ENCODE measurements at regions not wholly inside any gene's neighbourhood (a gene's known extent, or its start where the extent isn't known, plus 50 kb on each side); places are given as distances from the start of the nearest gene placed in this dataset.

DNA sequence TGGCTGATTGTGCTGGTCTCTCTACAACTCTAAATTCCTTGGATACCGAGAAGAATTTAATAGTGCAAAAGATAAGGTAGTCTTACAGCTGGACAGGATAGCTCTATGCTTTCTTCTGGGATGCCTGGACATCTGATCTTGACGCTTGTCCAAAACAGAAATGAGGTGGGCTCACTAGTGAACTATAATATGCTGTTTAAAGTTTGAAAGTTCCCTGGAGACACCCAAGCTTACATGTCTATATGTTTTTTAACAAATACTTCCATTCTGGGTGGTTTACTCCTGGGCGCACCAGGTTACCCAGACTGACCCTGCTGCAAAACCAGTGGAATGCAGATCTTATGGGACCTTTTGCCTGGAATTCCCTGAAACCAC, 702.1 kb upstream of the COBL start:
- peak overlapping the region; percentile 55; the same call in 1 of the 2 replicates for H3K4me3 ChIP-seq (ENCODE audit: low read depth, low read length)
- no peaks in the 10 kb centered on the region for H3K36me3 ChIP-seq
- H3K27me3 ChIP-seq, result no peaks in the 10 kb centered on the region
- H3K9me3 ChIP-seq, result no peaks in the 10 kb centered on the region
- no peaks in the 10 kb centered on the region for H3K4me1 ChIP-seq
- TF ChIP-seq, protein P1, sequence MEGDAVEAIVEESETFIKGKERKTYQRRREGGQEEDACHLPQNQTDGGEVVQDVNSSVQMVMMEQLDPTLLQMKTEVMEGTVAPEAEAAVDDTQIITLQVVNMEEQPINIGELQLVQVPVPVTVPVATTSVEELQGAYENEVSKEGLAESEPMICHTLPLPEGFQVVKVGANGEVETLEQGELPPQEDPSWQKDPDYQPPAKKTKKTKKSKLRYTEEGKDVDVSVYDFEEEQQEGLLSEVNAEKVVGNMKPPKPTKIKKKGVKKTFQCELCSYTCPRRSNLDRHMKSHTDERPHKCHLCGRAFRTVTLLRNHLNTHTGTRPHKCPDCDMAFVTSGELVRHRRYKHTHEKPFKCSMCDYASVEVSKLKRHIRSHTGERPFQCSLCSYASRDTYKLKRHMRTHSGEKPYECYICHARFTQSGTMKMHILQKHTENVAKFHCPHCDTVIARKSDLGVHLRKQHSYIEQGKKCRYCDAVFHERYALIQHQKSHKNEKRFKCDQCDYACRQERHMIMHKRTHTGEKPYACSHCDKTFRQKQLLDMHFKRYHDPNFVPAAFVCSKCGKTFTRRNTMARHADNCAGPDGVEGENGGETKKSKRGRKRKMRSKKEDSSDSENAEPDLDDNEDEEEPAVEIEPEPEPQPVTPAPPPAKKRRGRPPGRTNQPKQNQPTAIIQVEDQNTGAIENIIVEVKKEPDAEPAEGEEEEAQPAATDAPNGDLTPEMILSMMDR (IDR thresholded peaks at IDR 0.05; ENCODE audit: low read depth, low read length), result no peak
- no peak for DNase-seq

DNA sequence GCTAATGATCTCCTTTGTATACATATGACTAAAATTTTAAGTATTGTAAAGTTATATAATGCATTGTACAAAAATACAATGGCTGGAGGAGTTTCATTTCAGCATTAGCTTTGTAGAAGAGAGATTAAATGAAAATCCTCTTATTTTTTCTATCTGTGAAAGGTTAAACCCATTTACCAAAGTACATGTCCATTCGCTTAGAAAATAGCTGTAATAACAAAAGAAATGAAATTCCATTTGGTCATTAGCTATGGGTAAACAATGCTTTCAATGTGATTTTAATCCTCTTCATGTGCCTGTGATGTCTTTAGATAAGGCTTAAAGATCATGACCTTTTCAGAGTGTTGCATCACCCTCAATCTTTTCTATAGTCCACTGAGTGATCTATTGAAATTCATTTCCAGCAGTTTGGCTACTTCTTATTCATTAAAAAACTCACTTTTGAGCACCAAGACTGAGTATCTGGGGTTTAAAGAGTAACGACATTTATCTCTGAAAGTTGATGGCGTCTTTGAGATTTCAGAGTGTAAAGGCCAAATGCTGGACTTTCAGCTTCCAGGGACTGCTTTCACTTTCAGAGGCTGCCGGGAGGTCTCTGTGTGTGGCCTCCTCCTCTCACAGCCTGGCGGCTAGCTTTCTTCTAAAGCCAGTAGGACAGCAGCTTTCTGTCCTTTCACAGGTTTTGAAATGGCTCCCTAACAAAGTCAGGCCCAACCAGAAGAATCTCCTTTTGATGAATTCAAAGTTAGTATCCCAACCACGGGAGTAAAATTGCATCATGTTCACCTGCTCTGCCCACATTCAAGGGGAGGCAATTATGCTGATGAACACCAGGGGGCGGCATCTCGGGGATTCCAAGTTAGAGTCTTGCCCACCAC, 701.4 kb upstream of the COBL start:
- Histone ChIP-seq H3K4me1 (no peaks in the 10 kb centered on the region), H3K27me3 (no peaks in the 10 kb centered on the region), H3K4me3 (ENCODE audit: low read depth, low read length) (peak overlapping the region; percentile 55), H3K9me3 (no peaks in the 10 kb centered on the region), H3K36me3 (no peaks in the 10 kb centered on the region)
- TF ChIP-seq, protein P1 (IDR thresholded peaks at IDR 0.05; ENCODE audit: low read depth, low read length), result peak; percentile 90
- peak; percentile 66 for DNase-seq

DNA sequence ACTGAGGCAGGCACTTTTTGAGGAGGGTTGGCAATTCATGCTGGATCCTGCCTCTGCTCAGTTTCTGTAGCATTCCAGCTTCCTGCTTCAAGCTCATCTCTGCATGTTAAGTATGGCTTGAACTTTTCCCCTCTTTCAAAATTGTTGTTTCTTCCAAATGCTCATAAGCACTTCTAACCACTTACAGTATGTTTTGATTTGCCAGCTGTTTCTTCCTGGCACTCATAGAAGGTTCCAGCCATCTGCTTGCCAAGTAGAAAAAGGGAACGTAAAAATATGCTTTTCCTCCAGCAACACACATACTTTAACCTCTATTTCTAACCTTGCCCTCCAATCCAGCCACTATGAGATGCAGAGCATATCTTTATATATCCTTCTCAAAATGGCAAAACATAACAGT, 692.6 kb upstream of the COBL start:
- H3K9me3 ChIP-seq, result no peaks in the 10 kb centered on the region; the same call in 1 of the 2 replicates
- no peaks in the 10 kb centered on the region for H3K4me1 ChIP-seq
- H3K4me3 ChIP-seq (ENCODE audit: low read depth, low read length), result no peak overlapping the region
- DNase-seq, result no peak
- H3K36me3 ChIP-seq, result no peaks in the 10 kb centered on the region
- TF ChIP-seq, protein P1 (IDR thresholded peaks at IDR 0.05; ENCODE audit: low read depth, low read length), result no peak
- no peaks in the 10 kb centered on the region for H3K27me3 ChIP-seq

DNA sequence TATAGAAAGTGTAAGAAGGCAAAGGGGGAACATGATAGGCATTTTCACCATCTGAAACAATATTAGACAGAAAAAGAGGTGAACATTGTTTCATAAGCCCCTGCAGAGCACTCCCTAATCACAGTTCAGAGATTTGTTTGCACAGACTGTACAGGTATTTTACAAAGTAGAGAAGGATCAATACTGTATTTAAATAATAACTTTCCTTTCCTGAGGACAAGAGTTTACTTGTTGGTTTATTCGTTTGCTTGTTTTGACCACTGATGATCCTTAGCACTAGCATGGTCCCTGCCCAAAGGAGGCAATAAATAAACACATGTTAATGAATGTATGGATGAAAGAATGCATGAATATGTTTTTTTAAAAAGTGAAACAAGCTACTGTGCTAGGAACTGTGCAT, 690.1 kb upstream of the COBL start:
- no peaks in the 10 kb centered on the region for H3K27me3 ChIP-seq
- no peaks in the 10 kb centered on the region; the same call in 1 of the 2 replicates for H3K9me3 ChIP-seq
- H3K4me1 ChIP-seq, result no peaks in the 10 kb centered on the region
- no peak overlapping the region for H3K4me3 ChIP-seq (ENCODE audit: low read depth, low read length)
- DNase-seq, result no peak
- TF ChIP-seq, protein P1 (IDR thresholded peaks at IDR 0.05; ENCODE audit: low read depth, low read length), result no peak
- no peaks in the 10 kb centered on the region for H3K36me3 ChIP-seq

DNA sequence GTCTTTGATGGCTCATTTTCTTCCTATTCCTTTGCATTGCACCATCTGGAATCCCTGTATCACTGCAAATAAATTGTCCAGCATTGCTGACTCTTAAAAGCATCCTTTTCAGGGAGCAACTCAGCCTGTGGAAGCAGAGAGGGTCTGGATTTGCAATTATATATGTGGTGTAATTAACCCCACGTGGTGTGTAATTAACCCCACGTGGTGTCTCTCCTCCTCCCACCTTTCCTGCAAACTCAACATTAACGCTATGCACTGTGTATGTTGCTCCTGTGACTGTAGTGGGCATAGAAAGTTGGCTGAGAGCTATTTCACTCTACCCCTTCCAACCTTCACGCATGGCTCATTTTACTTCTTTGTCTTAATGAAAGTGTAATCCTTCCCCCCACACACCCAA, 689.0 kb upstream of the COBL start:
- no peak for DNase-seq
- no peaks in the 10 kb centered on the region for H3K27me3 ChIP-seq
- H3K4me1 ChIP-seq, result peaks cover 4% of the 10 kb centered on the region; the same call in 1 of the 2 replicates
- H3K36me3 ChIP-seq, result no peaks in the 10 kb centered on the region
- TF ChIP-seq, protein P1 (IDR thresholded peaks at IDR 0.05; ENCODE audit: low read depth, low read length), result no peak
- no peaks in the 10 kb centered on the region; the same call in 1 of the 2 replicates for H3K9me3 ChIP-seq
- no peak overlapping the region for H3K4me3 ChIP-seq (ENCODE audit: low read depth, low read length)

DNA sequence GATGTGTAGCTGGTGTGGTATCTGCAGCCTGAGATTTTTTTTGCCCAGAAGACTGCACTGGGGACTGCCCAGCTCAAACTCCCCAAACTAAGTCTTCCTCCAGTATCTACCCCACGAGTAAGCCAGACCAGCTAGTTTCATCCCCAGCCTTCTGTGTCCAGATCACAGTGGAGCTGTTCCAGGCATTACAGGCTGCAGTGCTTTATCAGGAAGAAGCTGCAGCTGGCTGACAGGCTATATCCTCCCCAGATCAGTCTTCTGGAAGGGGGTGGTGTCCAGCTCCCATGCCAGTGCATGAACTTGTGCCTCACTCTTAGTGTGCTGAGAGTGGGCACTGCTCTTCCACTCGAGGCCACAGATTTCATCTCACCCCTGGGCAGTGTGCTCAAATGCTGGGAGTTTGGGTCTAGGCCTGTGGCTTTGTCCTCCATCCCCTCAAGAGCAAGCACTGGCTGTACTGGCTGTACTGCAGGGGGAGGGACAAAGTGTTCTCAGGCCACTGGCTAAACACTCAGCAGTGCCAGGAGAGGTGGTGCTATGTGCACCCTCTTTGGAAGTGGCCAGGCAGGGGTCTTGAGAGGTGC, 679.1 kb upstream of the COBL start:
- H3K9me3 ChIP-seq, result no peaks in the 10 kb centered on the region
- peak; percentile 54 for DNase-seq
- H3K4me1 ChIP-seq, result peaks cover 14% of the 10 kb centered on the region
- H3K4me3 ChIP-seq (ENCODE audit: low read depth, low read length), result no peak overlapping the region
- no peaks in the 10 kb centered on the region for H3K36me3 ChIP-seq
- no peaks in the 10 kb centered on the region for H3K27me3 ChIP-seq
- TF ChIP-seq, protein P1 (IDR thresholded peaks at IDR 0.05; ENCODE audit: low read depth, low read length), result no peak

All from BE2C (cell line).